ENCODE measurements at regions not wholly inside any gene's neighbourhood (a gene's known extent, or its start where the extent isn't known, plus 50 kb on each side); places are given as distances from the start of the nearest gene placed in this dataset.

DNA sequence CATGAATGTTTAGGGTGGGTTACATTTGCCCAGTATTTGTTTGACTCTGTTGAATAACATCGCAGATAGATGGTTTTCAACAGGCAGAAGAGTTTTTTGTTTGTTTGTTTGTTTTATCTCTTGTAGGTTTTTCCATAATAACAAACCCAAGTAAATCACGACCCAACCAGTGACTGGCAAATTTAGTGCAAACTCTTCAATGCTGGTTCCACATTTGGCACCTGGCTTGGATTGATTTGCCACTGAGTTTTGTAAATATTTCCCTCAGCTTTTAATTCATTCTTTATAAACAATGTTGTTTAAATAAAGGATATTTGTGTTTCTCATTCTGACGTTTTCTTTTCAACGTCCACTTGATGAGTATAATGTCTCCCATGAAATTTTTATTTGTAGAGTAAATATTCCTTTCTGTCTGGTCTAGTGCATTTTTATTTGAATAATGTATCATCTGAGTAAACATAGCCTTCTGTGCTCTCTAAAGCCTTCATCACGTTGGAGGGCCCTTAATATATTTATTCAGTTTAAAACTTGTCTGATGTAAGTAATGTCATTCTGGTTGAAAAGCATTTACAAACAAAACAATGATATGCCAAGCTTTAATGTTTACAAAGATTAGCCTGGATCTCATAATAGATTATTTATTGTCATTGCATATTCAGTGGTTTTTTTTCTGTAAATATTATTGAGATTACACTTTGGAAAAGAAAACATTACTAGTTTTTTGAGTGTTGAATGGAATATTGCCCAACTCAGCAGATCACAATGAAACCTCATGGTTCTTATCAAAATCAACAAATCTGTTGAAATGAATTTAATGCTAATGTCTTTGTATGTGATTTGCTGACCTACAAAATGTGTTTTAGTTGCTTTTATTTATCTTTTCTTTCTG, 90.4 kb upstream of the PEG3 start:
- H3F3A ChIP-seq (ENCODE audit: insufficient read depth): no peaks in the 10 kb centered on the region
- no peak overlapping the region for H3K4me3 ChIP-seq
- no peak overlapping the region for H3K27ac ChIP-seq
- no peaks in the 10 kb centered on the region for H3K36me3 ChIP-seq (ENCODE audit: low read depth)
- H2AFZ ChIP-seq: no peak overlapping the region
- H3K79me2 ChIP-seq (ENCODE audit: insufficient read depth): no peaks in the 10 kb centered on the region
- no peaks in the 10 kb centered on the region for H3K4me1 ChIP-seq (ENCODE audit: insufficient read depth)
- WGBS, 2 experiments (ENCODE audit: low coverage in 1 of 2, low lambda C conversion rate in 2 of 2, missing lambda C conversion rate in 2 of 2): 24 to 29% methylated on average over 5 of the region's 5 CpGs
- no peak for DNase-seq
- H3K27me3 ChIP-seq (replicated peaks; ENCODE audit: insufficient read depth): no peaks in the 10 kb centered on the region
- H3K9me3 ChIP-seq (ENCODE audit: low read depth): peaks cover 3% of the 10 kb centered on the region
- no peak overlapping the region for H3K9ac ChIP-seq
- no peaks in the 10 kb centered on the region for H4K20me1 ChIP-seq (ENCODE audit: insufficient read depth)
- no peak overlapping the region for H3K4me2 ChIP-seq (ENCODE audit: unreplicated experiment)
- TF ChIP-seq EZH2 (IDR thresholded peaks at IDR 0.05; ENCODE audit: insufficient read depth, poor library complexity, severe bottlenecking) (no peak), EZH2phosphoT487 (IDR thresholded peaks at IDR 0.05; ENCODE audit: insufficient read depth, low read depth) (no peak)
- no peaks in the 10 kb centered on the region for H3K9me2 ChIP-seq (ENCODE audit: insufficient read depth)
- in situ Hi-C loops (cut with MboI): no loop called here

DNA sequence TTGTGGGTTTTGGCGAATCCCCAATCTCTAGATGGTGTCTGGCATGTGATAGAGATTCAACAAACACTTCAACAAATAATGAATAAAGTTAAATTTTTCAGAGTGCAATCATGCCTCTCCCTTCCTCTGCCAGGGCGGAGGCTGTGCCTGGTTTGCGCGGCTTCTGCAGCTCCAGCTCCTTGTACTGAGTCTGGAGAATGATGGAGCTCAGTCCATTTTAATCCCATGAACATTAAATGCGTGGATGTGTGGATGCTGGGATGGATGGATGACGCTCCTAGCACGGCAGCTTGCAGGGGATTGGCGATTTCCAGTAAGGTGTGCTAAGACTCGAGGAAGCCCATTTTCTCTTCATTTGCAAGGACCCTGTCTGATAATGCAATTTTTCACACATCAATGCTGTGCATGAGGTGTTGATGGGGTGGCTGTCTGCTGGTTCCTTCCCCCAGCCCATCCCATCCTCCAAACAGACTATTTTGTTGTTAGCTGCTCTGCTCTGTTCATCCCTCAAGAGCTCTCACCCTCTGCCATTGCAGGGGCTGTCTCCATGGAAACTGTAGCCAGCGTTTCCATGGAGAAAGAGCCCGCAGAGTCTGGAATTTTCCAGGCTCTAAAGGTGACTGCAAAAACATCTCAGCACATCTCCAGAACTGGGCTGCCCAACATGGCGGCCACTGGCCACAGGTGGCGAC, 92.6 kb upstream of the PEG3 start:
- Histone ChIP-seq H3F3A (ENCODE audit: insufficient read depth) (no peaks in the 10 kb centered on the region), H3K9me2 (ENCODE audit: insufficient read depth) (no peaks in the 10 kb centered on the region), H3K36me3 (ENCODE audit: low read depth) (no peaks in the 10 kb centered on the region), H2AFZ (no peak overlapping the region), H3K4me1 (ENCODE audit: insufficient read depth) (no peaks in the 10 kb centered on the region), H3K79me2 (ENCODE audit: insufficient read depth) (no peaks in the 10 kb centered on the region), H3K4me2 (ENCODE audit: unreplicated experiment) (no peak overlapping the region), H4K20me1 (ENCODE audit: insufficient read depth) (no peaks in the 10 kb centered on the region), H3K27me3 (replicated peaks; ENCODE audit: insufficient read depth) (no peaks in the 10 kb centered on the region), H3K4me3 (no peak overlapping the region), H3K9me3 (ENCODE audit: low read depth) (peaks cover 3% of the 10 kb centered on the region), H3K27ac (no peak overlapping the region), H3K9ac (no peak overlapping the region)
- TF ChIP-seq EZH2phosphoT487 (IDR thresholded peaks at IDR 0.05; ENCODE audit: insufficient read depth, low read depth): no peak
- TF ChIP-seq EZH2 (IDR thresholded peaks at IDR 0.05; ENCODE audit: insufficient read depth, poor library complexity, severe bottlenecking): no peak
- 5 to 6% methylated on average over 13 of the region's 13 CpGs for WGBS, 2 experiments (ENCODE audit: low coverage in 1 of 2, low lambda C conversion rate in 2 of 2, missing lambda C conversion rate in 2 of 2)
- no peak for DNase-seq
- in situ Hi-C loops (cut with MboI): no loop called here

DNA sequence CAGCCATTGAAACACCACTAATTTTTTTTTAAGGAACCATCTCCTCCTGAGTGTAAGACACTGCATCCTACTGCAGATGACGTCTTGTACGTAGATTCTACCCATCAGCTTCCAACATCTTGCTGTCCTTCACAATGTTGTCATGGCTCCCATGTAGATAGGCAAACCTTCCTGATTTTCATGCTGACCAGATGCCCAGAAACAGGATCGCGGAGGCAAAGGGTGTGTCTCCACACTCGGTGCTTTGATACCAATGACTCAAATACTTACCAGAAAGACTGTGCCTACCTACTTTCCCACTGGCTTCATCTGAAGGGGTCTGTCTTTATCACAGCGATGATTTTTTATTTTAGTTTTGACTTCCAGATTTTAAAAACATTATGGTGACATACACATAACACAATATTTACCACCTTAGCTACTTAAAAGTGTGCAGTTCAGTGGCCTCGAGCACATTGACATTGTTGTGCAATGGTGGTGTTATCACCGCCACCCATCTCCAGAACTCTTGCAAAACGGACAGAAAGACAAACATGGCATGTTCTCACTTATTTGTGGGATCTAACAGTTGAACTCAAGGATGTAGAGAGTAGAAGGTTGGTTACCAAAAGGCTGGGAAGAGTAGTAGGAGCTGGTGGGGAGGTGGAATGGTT, 94.0 kb upstream of the PEG3 start:
- Histone ChIP-seq H3K36me3 (ENCODE audit: low read depth) (no peaks in the 10 kb centered on the region), H3K9ac (no peak overlapping the region), H3K79me2 (ENCODE audit: insufficient read depth) (no peaks in the 10 kb centered on the region), H3K4me2 (ENCODE audit: unreplicated experiment) (no peak overlapping the region), H3K4me1 (ENCODE audit: insufficient read depth) (no peaks in the 10 kb centered on the region), H3K9me3 (ENCODE audit: low read depth) (peaks cover 3% of the 10 kb centered on the region), H3K27me3 (replicated peaks; ENCODE audit: insufficient read depth) (no peaks in the 10 kb centered on the region), H3K4me3 (no peak overlapping the region), H4K20me1 (ENCODE audit: insufficient read depth) (no peaks in the 10 kb centered on the region), H3F3A (ENCODE audit: insufficient read depth) (no peaks in the 10 kb centered on the region), H3K9me2 (ENCODE audit: insufficient read depth) (no peaks in the 10 kb centered on the region), H2AFZ (no peak overlapping the region), H3K27ac (no peak overlapping the region)
- 11 to 12% methylated on average over 9 of the region's 9 CpGs for WGBS, 2 experiments (ENCODE audit: low coverage in 1 of 2, low lambda C conversion rate in 2 of 2, missing lambda C conversion rate in 2 of 2)
- no peak for DNase-seq
- in situ Hi-C loops (cut with MboI): no loop called here
- TF ChIP-seq EZH2 (IDR thresholded peaks at IDR 0.05; ENCODE audit: insufficient read depth, poor library complexity, severe bottlenecking) (no peak), EZH2phosphoT487 (IDR thresholded peaks at IDR 0.05; ENCODE audit: insufficient read depth, low read depth) (no peak)

DNA sequence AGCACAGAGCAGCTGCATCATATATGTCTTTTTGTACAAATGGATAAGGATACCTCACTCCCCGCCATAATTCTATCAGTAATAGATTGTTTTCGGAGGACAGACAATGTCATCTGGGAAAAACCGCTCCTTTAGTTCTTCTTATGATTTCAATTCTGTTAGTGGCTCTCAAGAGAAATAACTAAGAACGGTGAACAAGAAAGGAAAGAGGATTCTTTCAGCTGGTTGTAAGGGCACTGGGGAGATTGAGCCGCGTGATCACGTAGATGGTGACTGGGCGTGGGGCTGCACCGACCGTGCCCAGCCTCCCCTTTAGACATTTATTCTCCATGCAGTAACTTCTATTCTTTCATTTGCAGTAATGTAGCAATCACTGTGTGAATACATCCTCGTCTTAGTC, 99.4 kb upstream of the PEG3 start:
- 47 to 53% methylated on average over 11 of the region's 11 CpGs for WGBS, 2 experiments (ENCODE audit: low coverage in 1 of 2, low lambda C conversion rate in 2 of 2, missing lambda C conversion rate in 2 of 2)
- DNase-seq: no peak
- Histone ChIP-seq H3K4me2 (ENCODE audit: unreplicated experiment) (no peak overlapping the region), H3K27me3 (replicated peaks; ENCODE audit: insufficient read depth) (no peaks in the 10 kb centered on the region), H3K27ac (no peak overlapping the region), H3K9ac (no peak overlapping the region), H3K9me3 (ENCODE audit: low read depth) (no peaks in the 10 kb centered on the region), H3K9me2 (ENCODE audit: insufficient read depth) (no peaks in the 10 kb centered on the region), H3F3A (ENCODE audit: insufficient read depth) (no peaks in the 10 kb centered on the region), H4K20me1 (ENCODE audit: insufficient read depth) (no peaks in the 10 kb centered on the region), H3K36me3 (ENCODE audit: low read depth) (no peaks in the 10 kb centered on the region), H2AFZ (no peak overlapping the region), H3K79me2 (ENCODE audit: insufficient read depth) (no peaks in the 10 kb centered on the region), H3K4me1 (ENCODE audit: insufficient read depth) (no peaks in the 10 kb centered on the region), H3K4me3 (no peak overlapping the region)
- TF ChIP-seq EZH2 (IDR thresholded peaks at IDR 0.05; ENCODE audit: insufficient read depth, poor library complexity, severe bottlenecking): no peak
- TF ChIP-seq EZH2phosphoT487 (IDR thresholded peaks at IDR 0.05; ENCODE audit: insufficient read depth, low read depth): no peak
- in situ Hi-C loops (cut with MboI): no loop called here

Data from GM23248 (cell line).